Endodermal cell (in vitro differentiated cells): ENCODE measurements at regions not wholly inside any gene's neighbourhood (a gene's known extent, or its start where the extent isn't known, plus 50 kb on each side); places are given as distances from the start of the nearest gene placed in this dataset.

Experiments
- DNase-seq: peaks from one replicate; pipeline ENCODE4 v3.0.0-alpha.2; 2017
- H3K27ac ChIP-seq: 2 replicates; pipeline ENCODE4 v1.5.1; 2013; ENCODE audit warnings: mild to moderate bottlenecking, low read depth, low read length, moderate library complexity
- H3K27me3 ChIP-seq: 2 replicates; pipeline ENCODE4 v1.6.1; 2013; ENCODE audit warnings: mild to moderate bottlenecking, low read length, moderate library complexity; ENCODE audit not compliant: insufficient read depth, control insufficient read depth, poor library complexity, severe bottlenecking
- H3K36me3 ChIP-seq: 2 replicates; pipeline ENCODE4 v1.7.0; 2013; ENCODE audit warnings: mild to moderate bottlenecking, low read length, moderate library complexity; ENCODE audit not compliant: control insufficient read depth, insufficient read depth
- H3K4me1 ChIP-seq: one replicate; pipeline ENCODE4 v1.7.0; 2013; ENCODE audit warnings: low read length; ENCODE audit not compliant: control insufficient read depth, insufficient read depth
- H3K4me3 ChIP-seq: 2 replicates; pipeline ENCODE4 v1.5.1; 2013; ENCODE audit warnings: mild to moderate bottlenecking, low read length, moderate library complexity
- H3K9ac ChIP-seq: 2 replicates; pipeline ENCODE4 v1.6.1; 2013; ENCODE audit warnings: mild to moderate bottlenecking, low read length, moderate library complexity; ENCODE audit not compliant: poor library complexity, severe bottlenecking; ENCODE audit errors: extremely low read depth
- H3K9me3 ChIP-seq: 2 replicates; pipeline ENCODE4 v1.6.1; 2013; ENCODE audit warnings: mild to moderate bottlenecking, low read length, moderate library complexity; ENCODE audit not compliant: control insufficient read depth
- H3K27ac Mint-ChIP-seq: 2 replicates; pipeline ENCODE4 v1.8.0; 2020; ENCODE audit warnings: mixed read lengths
- H3K27me3 Mint-ChIP-seq: 2 replicates; pipeline ENCODE4 v1.8.0; 2021; ENCODE audit warnings: mild to moderate bottlenecking, mixed read lengths; ENCODE audit not compliant: insufficient read depth
- H3K36me3 Mint-ChIP-seq: 2 replicates; pipeline ENCODE4 v1.8.0; 2020; ENCODE audit warnings: low read depth, mixed read lengths
- H3K4me1 Mint-ChIP-seq: 2 replicates; pipeline ENCODE4 v1.8.0; 2020; ENCODE audit warnings: mixed read lengths
- H3K4me3 Mint-ChIP-seq: 2 replicates; pipeline ENCODE4 v1.8.0; 2020; ENCODE audit warnings: mild to moderate bottlenecking, moderate library complexity, mixed read lengths
- H3K9me3 Mint-ChIP-seq: 2 replicates; pipeline ENCODE4 v1.8.0; 2020; ENCODE audit warnings: mild to moderate bottlenecking, mixed read lengths
- WGBS, 2 experiments: methylation state at CpG; one replicate each; pipeline versions ENCODE4 v1.1.5 to v1.1.7; 2013; ENCODE audit warnings: missing lambda C conversion rate in 2 of 2, mixed read lengths in 1 of 2; ENCODE audit not compliant: insufficient coverage in 1 of 2, insufficient read length in 1 of 2; 5-methylcytosine and 5-hydroxymethylcytosine counted together
- TF ChIP-seq, protein P1 (sequence below): fragments of 200-600 bp; sonication (generic); conservative IDR thresholded peaks from 2 replicates; pipeline ENCODE4 v1.5.0; 2021; ENCODE audit warnings: antibody characterized with exemption, mild to moderate bottlenecking

DNA sequence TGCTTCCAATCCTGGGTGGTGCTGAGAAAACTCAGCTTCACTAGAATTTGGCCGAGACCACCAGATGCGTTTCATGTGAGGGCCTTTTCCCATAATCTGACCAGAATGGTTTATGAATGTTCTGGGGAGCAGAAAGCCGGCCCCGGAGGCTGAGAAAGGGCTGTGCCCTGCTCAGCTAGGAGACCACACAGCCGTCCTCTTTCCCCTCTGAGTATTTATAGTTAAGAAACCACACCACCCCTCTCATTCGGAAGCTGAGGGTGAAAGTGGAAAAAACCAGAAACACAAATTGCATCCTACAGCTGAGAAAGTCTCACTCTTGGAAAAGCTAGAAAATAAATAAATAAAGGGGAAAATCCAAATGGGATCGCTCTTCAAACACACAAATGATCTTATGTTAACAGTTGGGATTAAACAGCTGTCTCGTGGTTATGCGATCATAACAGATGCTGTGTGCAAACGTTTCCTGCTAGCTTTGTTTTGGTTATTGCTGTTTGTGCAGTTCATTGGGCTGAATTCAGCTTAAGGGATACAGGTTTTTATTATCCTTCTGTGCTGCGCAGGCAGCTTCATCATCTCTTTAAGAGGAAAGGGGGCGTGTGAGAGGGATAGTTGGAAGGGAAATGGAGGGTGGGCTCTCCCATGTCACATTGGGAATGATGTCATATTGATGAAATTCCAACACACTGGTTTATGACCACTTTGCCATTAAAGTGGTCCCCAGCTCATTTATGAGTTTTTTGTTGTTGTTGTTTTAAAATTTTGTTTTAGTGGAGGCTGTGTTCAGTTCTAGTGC lies 1026.2 kb upstream of the NR2F2 start:
- Histone ChIP-seq H3K27me3 (no peaks in the 10 kb centered on the region), H3K27ac (no peak overlapping the region), H3K4me1 (no peaks in the 10 kb centered on the region), H3K36me3 (no peaks in the 10 kb centered on the region), H3K4me3 (no peak overlapping the region), H3K9ac (no peak overlapping the region), H3K9me3 (no peaks in the 10 kb centered on the region)
- 89 to 93% methylated on average over 5 to 12 of the region's 12 CpGs for WGBS, 2 experiments
- Mint-ChIP-seq H3K4me3 (no peak overlapping the region), H3K9me3 (no peaks in the 10 kb centered on the region), H3K27ac (no peak overlapping the region), H3K27me3 (no peaks in the 10 kb centered on the region), H3K36me3 (no peaks in the 10 kb centered on the region), H3K4me1 (peaks cover 11% of the 10 kb centered on the region)
- TF ChIP-seq, protein P1, sequence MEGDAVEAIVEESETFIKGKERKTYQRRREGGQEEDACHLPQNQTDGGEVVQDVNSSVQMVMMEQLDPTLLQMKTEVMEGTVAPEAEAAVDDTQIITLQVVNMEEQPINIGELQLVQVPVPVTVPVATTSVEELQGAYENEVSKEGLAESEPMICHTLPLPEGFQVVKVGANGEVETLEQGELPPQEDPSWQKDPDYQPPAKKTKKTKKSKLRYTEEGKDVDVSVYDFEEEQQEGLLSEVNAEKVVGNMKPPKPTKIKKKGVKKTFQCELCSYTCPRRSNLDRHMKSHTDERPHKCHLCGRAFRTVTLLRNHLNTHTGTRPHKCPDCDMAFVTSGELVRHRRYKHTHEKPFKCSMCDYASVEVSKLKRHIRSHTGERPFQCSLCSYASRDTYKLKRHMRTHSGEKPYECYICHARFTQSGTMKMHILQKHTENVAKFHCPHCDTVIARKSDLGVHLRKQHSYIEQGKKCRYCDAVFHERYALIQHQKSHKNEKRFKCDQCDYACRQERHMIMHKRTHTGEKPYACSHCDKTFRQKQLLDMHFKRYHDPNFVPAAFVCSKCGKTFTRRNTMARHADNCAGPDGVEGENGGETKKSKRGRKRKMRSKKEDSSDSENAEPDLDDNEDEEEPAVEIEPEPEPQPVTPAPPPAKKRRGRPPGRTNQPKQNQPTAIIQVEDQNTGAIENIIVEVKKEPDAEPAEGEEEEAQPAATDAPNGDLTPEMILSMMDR, result no peak
- DNase-seq, result no peak

DNA sequence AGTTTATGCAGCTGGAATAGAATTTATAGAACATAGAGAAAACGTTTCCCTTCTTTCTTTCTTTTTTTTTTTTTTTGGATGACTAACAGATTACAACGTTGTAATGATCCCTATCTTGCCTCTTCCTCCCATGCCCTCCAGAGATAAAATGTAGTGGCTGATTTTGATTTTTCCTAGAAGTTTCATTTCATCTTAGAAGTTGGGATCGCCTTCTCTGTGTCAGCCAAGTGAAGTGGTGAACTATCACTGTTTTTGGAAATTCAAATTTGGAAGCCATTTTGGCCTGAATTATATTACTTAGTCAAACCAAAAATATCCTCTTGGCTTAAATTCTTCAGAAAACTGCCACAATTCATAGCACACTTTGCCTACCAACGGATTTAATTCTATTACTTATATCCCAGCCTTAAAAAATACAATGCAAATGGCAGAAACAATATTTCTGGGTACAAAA lies 1025.5 kb upstream of the NR2F2 start:
- no peak for DNase-seq
- Histone ChIP-seq H3K9ac (no peak overlapping the region), H3K4me1 (no peaks in the 10 kb centered on the region), H3K9me3 (no peaks in the 10 kb centered on the region), H3K4me3 (no peak overlapping the region), H3K27ac (no peak overlapping the region), H3K36me3 (no peaks in the 10 kb centered on the region), H3K27me3 (no peaks in the 10 kb centered on the region)
- H3K9me3 Mint-ChIP-seq, result no peaks in the 10 kb centered on the region
- TF ChIP-seq, protein P1, result no peak
- no peaks in the 10 kb centered on the region for H3K36me3 Mint-ChIP-seq
- no peak overlapping the region for H3K27ac Mint-ChIP-seq
- 88 to 89% methylated on average over 1 to 3 of the region's 4 CpGs for WGBS, 2 experiments
- H3K4me1 Mint-ChIP-seq, result peaks cover 11% of the 10 kb centered on the region
- no peaks in the 10 kb centered on the region for H3K27me3 Mint-ChIP-seq
- H3K4me3 Mint-ChIP-seq, result no peak overlapping the region

DNA sequence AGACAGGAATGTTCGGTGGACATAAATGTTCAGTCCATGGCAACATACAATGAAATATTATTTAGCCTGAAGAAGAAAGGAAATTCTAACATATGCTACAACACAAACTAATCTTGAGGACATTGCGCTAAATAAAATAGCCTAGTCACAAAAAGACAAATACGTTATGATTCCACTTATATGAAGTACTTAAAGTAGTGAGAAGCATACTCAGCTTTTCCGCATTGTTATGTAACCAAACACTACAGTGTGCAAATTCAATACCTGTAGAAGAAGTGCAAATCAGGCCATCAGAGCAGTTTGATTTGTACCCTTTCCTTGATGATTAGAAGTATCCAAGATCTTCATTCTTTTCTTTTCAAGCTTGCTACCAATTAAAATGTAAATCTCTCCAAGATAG lies 1023.4 kb upstream of the NR2F2 start:
- Mint-ChIP-seq H3K9me3 (no peaks in the 10 kb centered on the region), H3K27me3 (no peaks in the 10 kb centered on the region), H3K27ac (no peak overlapping the region), H3K4me3 (no peak overlapping the region), H3K4me1 (peaks cover 11% of the 10 kb centered on the region), H3K36me3 (no peaks in the 10 kb centered on the region)
- TF ChIP-seq, protein P1, result no peak
- no peaks in the 10 kb centered on the region for H3K27me3 ChIP-seq
- H3K4me3 ChIP-seq, result no peak overlapping the region
- no peaks in the 10 kb centered on the region for H3K36me3 ChIP-seq
- DNase-seq, result no peak
- 96 to 98% methylated on average over 3 to 4 of the region's 4 CpGs for WGBS, 2 experiments
- H3K4me1 ChIP-seq, result no peaks in the 10 kb centered on the region
- H3K27ac ChIP-seq, result no peak overlapping the region
- no peaks in the 10 kb centered on the region for H3K9me3 ChIP-seq
- H3K9ac ChIP-seq, result no peak overlapping the region
